ENCODE measurements at regions not wholly inside any gene's neighbourhood (a gene's known extent, or its start where the extent isn't known, plus 50 kb on each side); places are given as distances from the start of the nearest gene placed in this dataset.
A peak's percentile ranks its signal among the peaks of the same experiment; 100 is the strongest.

DNA sequence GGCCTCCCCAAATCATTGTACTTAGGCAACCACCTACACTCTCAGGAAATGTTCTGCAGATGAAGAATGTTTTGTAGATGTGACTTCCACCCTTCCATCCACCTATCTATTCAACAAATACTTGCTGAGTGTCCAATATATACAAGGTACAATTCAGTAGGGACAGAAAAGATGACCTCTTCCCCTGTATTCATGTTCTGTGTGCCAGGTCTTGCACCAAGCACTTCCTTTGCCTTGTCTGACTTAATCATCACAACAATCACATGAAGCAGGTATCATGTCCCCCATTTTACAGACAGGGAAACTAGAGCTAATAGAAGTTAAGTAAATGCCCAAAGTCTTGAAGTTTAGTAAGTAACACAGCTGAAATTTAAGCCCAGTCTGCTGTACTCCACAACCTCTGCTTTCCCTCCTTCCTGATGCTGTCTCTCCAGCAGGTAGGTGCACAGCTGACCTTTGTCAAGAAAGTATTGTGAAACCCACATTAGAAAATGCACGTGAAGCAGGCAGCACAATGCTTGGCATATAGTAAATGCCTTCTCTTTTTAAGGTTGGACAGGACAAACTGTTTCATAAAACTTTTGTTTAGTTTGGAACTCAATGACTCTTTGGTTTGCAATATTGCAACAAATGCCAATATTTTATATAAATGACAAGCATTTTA is 296.5 kb downstream of the DEPDC1B start (continued):
- no peak for TF ChIP-seq CAMTA2 (CRISPR knock-in tag; IDR thresholded peaks at IDR 0.05; ENCODE audit: borderline replicate concordance)
- TF ChIP-seq, protein P1, sequence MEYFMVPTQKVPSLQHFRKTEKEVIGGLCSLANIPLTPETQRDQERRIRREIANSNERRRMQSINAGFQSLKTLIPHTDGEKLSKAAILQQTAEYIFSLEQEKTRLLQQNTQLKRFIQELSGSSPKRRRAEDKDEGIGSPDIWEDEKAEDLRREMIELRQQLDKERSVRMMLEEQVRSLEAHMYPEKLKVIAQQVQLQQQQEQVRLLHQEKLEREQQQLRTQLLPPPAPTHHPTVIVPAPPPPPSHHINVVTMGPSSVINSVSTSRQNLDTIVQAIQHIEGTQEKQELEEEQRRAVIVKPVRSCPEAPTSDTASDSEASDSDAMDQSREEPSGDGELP (IDR thresholded peaks at IDR 0.05; ENCODE audit: borderline replicate concordance, low read depth): peak; percentile 92
- TF ChIP-seq RBM39 (IDR thresholded peaks at IDR 0.05; ENCODE audit: low read depth, low read length, poor library complexity, severe bottlenecking): no peak
- peak; percentile 50; the same call in 1 of the 2 replicates for TF ChIP-seq ZMYM3 (CRISPR knock-in tag; IDR thresholded peaks at IDR 0.05)
- TF ChIP-seq ZNF331 (CRISPR knock-in tag; IDR thresholded peaks at IDR 0.05): peak; percentile 61; the same call in 1 of the 2 replicates
- TF ChIP-seq, protein P2, sequence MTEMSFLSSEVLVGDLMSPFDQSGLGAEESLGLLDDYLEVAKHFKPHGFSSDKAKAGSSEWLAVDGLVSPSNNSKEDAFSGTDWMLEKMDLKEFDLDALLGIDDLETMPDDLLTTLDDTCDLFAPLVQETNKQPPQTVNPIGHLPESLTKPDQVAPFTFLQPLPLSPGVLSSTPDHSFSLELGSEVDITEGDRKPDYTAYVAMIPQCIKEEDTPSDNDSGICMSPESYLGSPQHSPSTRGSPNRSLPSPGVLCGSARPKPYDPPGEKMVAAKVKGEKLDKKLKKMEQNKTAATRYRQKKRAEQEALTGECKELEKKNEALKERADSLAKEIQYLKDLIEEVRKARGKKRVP (CRISPR knock-in tag; IDR thresholded peaks at IDR 0.05): no peak; a peak in 1 of 4 replicates
- TF ChIP-seq ZNF138 (CRISPR knock-in tag; IDR thresholded peaks at IDR 0.05; ENCODE audit: low read depth): no peak
- TF ChIP-seq ZMYM4 (CRISPR knock-in tag; IDR thresholded peaks at IDR 0.05): peak; percentile 77
- TF ChIP-seq ZNF180 (CRISPR knock-in tag; IDR thresholded peaks at IDR 0.05; ENCODE audit: borderline replicate concordance, low read depth): no peak
- TF ChIP-seq, protein P3, sequence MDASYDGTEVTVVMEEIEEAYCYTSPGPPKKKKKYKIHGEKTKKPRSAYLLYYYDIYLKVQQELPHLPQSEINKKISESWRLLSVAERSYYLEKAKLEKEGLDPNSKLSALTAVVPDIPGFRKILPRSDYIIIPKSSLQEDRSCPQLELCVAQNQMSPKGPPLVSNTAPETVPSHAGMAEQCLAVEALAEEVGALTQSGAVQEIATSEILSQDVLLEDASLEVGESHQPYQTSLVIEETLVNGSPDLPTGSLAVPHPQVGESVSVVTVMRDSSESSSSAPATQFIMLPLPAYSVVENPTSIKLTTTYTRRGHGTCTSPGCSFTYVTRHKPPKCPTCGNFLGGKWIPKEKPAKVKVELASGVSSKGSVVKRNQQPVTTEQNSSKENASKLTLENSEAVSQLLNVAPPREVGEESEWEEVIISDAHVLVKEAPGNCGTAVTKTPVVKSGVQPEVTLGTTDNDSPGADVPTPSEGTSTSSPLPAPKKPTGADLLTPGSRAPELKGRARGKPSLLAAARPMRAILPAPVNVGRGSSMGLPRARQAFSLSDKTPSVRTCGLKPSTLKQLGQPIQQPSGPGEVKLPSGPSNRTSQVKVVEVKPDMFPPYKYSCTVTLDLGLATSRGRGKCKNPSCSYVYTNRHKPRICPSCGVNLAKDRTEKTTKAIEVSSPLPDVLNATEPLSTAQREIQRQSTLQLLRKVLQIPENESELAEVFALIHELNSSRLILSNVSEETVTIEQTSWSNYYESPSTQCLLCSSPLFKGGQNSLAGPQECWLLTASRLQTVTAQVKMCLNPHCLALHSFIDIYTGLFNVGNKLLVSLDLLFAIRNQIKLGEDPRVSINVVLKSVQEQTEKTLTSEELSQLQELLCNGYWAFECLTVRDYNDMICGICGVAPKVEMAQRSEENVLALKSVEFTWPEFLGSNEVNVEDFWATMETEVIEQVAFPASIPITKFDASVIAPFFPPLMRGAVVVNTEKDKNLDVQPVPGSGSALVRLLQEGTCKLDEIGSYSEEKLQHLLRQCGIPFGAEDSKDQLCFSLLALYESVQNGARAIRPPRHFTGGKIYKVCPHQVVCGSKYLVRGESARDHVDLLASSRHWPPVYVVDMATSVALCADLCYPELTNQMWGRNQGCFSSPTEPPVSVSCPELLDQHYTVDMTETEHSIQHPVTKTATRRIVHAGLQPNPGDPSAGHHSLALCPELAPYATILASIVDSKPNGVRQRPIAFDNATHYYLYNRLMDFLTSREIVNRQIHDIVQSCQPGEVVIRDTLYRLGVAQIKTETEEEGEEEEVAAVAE (CRISPR knock-in tag; IDR thresholded peaks at IDR 0.05; ENCODE audit: borderline replicate concordance): 0 out of 2 replicates have a peak, but pooled peaks have one; percentile 20
- TF ChIP-seq TEAD3 (CRISPR knock-in tag; optimal IDR thresholded peaks at IDR 0.05; ENCODE audit: borderline replicate concordance): peak; percentile 27
- no peak for TF ChIP-seq HNRNPL (IDR thresholded peaks at IDR 0.05; ENCODE audit: low read depth, low read length)
- no peak for TF ChIP-seq ZNF891 (CRISPR knock-in tag; IDR thresholded peaks at IDR 0.05)
- TF ChIP-seq, protein P4, sequence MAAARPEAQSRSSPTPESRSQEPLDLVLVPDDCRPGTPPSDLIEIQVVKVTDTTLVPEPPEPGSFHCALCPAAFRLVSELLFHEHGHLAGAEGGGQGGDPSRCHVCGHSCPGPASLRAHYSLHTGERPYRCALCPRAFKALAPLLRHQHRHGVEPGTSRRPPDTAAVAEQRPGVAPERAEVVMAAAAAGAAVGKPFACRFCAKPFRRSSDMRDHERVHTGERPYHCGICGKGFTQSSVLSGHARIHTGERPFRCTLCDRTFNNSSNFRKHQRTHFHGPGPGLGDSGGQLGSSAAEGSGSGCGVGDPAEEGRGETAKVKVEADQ (CRISPR knock-in tag; IDR thresholded peaks at IDR 0.05; ENCODE audit: borderline replicate concordance): peak; percentile 83
- TF ChIP-seq, protein P5, sequence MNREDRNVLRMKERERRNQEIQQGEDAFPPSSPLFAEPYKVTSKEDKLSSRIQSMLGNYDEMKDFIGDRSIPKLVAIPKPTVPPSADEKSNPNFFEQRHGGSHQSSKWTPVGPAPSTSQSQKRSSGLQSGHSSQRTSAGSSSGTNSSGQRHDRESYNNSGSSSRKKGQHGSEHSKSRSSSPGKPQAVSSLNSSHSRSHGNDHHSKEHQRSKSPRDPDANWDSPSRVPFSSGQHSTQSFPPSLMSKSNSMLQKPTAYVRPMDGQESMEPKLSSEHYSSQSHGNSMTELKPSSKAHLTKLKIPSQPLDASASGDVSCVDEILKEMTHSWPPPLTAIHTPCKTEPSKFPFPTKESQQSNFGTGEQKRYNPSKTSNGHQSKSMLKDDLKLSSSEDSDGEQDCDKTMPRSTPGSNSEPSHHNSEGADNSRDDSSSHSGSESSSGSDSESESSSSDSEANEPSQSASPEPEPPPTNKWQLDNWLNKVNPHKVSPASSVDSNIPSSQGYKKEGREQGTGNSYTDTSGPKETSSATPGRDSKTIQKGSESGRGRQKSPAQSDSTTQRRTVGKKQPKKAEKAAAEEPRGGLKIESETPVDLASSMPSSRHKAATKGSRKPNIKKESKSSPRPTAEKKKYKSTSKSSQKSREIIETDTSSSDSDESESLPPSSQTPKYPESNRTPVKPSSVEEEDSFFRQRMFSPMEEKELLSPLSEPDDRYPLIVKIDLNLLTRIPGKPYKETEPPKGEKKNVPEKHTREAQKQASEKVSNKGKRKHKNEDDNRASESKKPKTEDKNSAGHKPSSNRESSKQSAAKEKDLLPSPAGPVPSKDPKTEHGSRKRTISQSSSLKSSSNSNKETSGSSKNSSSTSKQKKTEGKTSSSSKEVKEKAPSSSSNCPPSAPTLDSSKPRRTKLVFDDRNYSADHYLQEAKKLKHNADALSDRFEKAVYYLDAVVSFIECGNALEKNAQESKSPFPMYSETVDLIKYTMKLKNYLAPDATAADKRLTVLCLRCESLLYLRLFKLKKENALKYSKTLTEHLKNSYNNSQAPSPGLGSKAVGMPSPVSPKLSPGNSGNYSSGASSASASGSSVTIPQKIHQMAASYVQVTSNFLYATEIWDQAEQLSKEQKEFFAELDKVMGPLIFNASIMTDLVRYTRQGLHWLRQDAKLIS (CRISPR knock-in tag; IDR thresholded peaks at IDR 0.05): 0 out of 2 replicates have a peak, but pooled peaks have one; percentile 36
- 0 out of 2 replicates have a peak, but pooled peaks have one; percentile 48 for TF ChIP-seq MIXL1 (CRISPR knock-in tag; IDR thresholded peaks at IDR 0.05)
- peak; percentile 89 for TF ChIP-seq CEBPB (IDR thresholded peaks at IDR 0.05; ENCODE audit: borderline replicate concordance, low read depth, low read length)
- no peak for TF ChIP-seq SIX4 (CRISPR knock-in tag; IDR thresholded peaks at IDR 0.05)
